C4-2B (cell line): ENCODE measurements at regions not wholly inside any gene's neighbourhood (a gene's known extent, or its start where the extent isn't known, plus 50 kb on each side); places are given as distances from the start of the nearest gene placed in this dataset.

Experiments used
- H3K27ac ChIP-seq: fragments of 450-650 bp; 2 replicates; pipeline ENCODE4 v1.5.1; 2017
- CTCF ChIP-seq: fragments of 450-650 bp; conservative IDR thresholded peaks from 2 replicates; pipeline ENCODE4 v1.5.1; 2017; ENCODE audit warnings: mild to moderate bottlenecking
- ZFX ChIP-seq: fragments of 450-650 bp; IDR thresholded peaks from 2 replicates; pipeline ENCODE4 v1.6.1; 2017

DNA sequence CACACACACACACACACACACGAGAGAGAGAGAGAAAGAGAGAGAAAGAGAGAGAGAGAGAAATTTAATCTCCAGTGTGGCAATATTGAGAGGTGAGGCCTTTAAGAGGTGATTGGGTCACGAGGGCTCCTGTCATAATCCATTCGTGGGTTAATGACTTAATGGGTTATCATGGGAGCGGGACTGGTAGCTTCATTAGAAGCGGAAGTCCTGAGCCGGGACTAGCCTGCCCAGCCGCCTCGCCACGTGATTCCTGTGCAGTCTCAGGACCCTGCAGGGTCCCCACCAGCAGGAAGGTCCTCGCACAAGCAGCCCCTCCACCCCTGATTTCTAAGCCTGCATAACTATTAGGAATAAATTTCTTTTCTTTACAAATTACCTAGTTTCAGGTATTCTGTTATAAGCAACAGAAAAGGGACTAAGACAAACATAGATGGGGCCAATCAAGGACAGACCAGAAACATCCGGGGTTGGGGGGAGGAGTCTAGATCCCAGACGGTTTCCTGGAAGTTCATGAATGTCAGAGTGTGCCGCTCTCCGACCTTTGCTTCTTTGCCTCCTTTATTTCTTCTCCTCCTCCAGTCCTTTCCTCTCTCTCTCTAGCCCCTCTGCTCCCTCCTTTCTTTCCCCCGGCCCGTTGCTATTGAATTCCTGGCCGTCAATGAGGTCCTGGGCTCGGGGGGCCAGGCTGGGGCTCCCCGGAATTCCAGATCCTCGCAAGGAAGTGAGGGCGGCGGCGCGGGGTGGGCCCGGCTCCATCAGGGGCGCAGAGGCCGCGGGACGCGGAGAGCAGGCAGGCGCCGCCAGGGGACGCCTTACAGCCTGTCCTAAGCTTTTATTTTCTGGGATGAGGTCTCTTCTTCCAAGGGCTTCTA lies 146.8 kb downstream of the CYP26A1 start:
- no peak overlapping the region for H3K27ac ChIP-seq
- no peak for TF ChIP-seq CTCF
- TF ChIP-seq ZFX = no peak

DNA sequence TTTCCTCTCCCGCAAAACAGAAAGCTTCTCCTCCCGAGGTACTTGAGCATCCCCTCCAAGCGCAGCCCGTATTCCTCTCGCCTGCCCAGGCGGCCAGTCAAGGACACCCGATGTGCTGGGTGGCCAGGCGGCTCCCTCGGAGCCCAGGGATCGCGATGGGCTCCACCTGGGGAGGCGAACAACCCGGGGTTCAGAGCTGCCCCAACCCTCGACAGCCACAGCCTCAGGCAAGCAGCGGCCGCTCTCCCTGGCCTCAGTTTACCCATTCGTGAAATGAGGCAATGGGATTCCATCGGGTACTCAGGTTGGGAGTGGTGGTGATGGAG lies 147.4 kb downstream of the CYP26A1 start:
- no peak overlapping the region for H3K27ac ChIP-seq
- TF ChIP-seq ZFX (no peak), CTCF (no peak)

DNA sequence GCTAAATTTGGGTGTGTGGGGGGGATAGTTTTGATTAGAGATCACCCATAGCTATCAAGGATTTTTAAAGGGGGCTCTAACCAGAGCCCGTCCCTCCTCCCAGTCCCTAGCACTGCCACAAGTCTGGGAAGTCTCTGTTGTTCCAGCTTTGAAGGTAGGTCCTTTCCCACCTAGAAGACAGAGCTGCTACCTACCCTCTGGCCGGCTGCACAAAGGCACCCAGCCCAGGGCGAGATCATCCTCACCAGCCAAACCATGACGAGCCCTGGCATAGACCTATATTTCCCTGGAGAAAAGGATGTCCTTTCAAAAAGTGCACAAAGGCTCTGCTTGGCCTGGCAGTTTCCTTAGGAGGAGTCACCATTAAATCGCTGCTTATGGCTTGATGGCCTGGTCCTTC lies 147.8 kb downstream of the CYP26A1 start:
- no peak for TF ChIP-seq CTCF
- TF ChIP-seq ZFX = no peak
- H3K27ac ChIP-seq = no peak overlapping the region

DNA sequence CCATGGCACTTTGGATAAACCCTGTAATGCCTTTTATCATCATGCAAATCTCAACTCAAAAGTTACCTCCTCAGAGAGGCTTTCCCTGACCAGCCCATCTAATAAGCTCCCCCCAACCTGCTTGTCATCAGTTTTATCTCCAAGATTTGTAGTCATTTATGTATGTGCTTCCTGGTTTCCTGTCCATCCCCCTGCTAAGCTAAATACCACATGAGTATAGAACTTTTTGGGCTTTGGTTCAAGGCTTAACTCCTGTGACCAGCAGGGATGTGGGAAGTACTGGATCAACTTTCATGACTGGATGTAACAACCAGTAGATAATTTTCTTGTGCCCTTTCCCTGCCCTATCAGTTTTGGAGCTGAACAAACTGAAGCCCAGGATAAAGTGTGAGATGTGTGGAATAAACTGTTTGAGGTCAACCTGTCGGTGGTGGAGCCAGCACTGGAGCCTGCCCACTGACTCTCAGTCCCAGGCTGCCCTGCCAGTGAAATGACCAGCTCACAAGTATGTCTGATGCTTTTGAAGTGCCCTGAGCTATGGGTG lies 148.6 kb downstream of the CYP26A1 start:
- TF ChIP-seq CTCF = no peak
- TF ChIP-seq ZFX = no peak
- H3K27ac ChIP-seq = no peak overlapping the region

GRCh38 chr10:93222876-93223275 lies 149.2 kb downstream of the CYP26A1 start:
- no peak overlapping the region for H3K27ac ChIP-seq
- TF ChIP-seq ZFX (no peak), CTCF (no peak)

DNA sequence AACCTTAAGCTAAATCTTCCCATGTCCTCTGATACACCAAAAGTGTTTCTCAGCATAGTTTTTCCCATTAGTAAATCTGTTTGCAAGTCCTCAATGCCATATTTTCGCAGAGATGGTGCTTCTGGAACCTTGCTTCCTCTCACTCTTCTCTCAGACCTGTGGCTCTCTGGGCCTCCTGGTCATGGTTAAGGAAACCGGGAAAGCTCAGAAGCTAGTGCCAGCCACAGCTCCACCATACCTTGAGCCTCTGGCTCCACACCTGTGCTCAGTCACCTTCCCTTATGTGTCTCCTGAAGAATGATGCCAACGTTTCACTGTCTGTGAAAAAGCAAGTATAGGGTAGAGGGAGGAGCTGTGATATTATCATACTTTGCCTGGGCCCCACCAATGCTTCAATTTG lies 149.6 kb downstream of the CYP26A1 start:
- TF ChIP-seq CTCF (no peak), ZFX (no peak)
- H3K27ac ChIP-seq = no peak overlapping the region

GRCh38 chr10:93224005-93224779 lies 150.5 kb downstream of the CYP26A1 start:
- no peak overlapping the region for H3K27ac ChIP-seq
- TF ChIP-seq ZFX (0 out of 2 replicates have a peak, but pooled peaks have one; percentile 11), CTCF (no peak)
